ENCODE measurements at regions not wholly inside any gene's neighbourhood (a gene's known extent, or its start where the extent isn't known, plus 50 kb on each side); places are given as distances from the start of the nearest gene placed in this dataset.

DNA sequence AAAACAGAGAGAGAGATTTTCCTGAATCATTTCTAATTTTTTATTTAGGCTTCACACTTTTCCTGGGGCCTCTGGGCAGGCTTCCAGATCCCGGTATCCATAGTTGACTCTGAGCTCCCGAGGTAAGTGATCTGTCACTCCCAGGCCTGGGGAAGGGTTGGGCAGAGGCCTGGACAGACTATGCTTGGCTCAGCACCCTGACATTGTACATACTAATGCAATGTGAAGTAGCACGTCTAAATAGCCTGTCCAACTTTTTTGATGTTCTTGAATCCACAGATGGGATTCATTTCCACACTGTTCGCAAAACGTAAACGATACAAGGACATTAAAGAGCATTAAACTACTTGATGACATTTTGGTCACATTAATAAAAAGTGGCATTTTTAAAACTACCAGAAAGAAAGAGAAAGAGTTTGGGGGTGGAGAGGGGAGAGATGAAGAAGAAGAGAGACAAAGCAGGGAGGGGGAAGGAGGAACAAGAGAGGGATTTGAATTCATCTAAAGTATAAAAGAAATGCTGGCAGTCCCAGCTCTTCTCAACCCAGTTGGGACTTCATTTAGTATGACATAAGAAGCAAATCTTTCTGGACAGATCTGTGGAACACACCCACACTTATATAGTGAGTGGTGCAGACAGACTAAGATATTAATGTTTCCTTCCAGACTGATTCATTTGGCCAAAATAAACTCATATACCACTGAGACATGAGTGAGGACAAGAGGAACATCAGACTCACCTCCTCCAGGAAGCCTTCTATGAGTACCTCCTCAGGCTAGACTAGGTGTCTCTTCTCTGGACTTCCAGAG, 514.2 kb downstream of the SOX6 start:
- ATAC-seq (ENCODE audit: insufficient read depth, low read depth) (no peak), DNase-seq (no peak)
- H3K9ac ChIP-seq (ENCODE audit: low read depth, low read length), result no peak overlapping the region
- H3K27me3 ChIP-seq (ENCODE audit: insufficient read depth, low read length, poor library complexity), result peaks cover 6% of the 10 kb centered on the region
- H2AFZ ChIP-seq (ENCODE audit: low read depth, low read length), result no peak overlapping the region
- H3K79me2 ChIP-seq (ENCODE audit: insufficient read depth, low read length), result no peaks in the 10 kb centered on the region
- H4K20me1 ChIP-seq (ENCODE audit: insufficient read depth, low read length), result no peaks in the 10 kb centered on the region
- H3K4me1 ChIP-seq (ENCODE audit: insufficient read depth, low read length), result no peaks in the 10 kb centered on the region
- no peaks in the 10 kb centered on the region for H3K9me3 ChIP-seq (ENCODE audit: insufficient read depth, low read length, severe bottlenecking)
- no peak overlapping the region for H3K4me3 ChIP-seq (ENCODE audit: low read depth in 1 of 2, low read length in 2 of 2)
- no peaks in the 10 kb centered on the region for H3K36me3 ChIP-seq (ENCODE audit: insufficient read depth, low read length)
- H3K4me2 ChIP-seq (ENCODE audit: insufficient read depth, low read length), result no peak overlapping the region
- TF ChIP-seq, protein P1, sequence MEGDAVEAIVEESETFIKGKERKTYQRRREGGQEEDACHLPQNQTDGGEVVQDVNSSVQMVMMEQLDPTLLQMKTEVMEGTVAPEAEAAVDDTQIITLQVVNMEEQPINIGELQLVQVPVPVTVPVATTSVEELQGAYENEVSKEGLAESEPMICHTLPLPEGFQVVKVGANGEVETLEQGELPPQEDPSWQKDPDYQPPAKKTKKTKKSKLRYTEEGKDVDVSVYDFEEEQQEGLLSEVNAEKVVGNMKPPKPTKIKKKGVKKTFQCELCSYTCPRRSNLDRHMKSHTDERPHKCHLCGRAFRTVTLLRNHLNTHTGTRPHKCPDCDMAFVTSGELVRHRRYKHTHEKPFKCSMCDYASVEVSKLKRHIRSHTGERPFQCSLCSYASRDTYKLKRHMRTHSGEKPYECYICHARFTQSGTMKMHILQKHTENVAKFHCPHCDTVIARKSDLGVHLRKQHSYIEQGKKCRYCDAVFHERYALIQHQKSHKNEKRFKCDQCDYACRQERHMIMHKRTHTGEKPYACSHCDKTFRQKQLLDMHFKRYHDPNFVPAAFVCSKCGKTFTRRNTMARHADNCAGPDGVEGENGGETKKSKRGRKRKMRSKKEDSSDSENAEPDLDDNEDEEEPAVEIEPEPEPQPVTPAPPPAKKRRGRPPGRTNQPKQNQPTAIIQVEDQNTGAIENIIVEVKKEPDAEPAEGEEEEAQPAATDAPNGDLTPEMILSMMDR (IDR thresholded peaks at IDR 0.05; ENCODE audit: borderline replicate concordance, extremely low read depth, low read length, poor library complexity, severe bottlenecking), result no peak
- TF ChIP-seq EZH2 (IDR thresholded peaks at IDR 0.05; ENCODE audit: borderline replicate concordance, low read depth, low read length, severe bottlenecking), result no peak
- H3K27ac ChIP-seq (ENCODE audit: low read length), result no peak overlapping the region

DNA sequence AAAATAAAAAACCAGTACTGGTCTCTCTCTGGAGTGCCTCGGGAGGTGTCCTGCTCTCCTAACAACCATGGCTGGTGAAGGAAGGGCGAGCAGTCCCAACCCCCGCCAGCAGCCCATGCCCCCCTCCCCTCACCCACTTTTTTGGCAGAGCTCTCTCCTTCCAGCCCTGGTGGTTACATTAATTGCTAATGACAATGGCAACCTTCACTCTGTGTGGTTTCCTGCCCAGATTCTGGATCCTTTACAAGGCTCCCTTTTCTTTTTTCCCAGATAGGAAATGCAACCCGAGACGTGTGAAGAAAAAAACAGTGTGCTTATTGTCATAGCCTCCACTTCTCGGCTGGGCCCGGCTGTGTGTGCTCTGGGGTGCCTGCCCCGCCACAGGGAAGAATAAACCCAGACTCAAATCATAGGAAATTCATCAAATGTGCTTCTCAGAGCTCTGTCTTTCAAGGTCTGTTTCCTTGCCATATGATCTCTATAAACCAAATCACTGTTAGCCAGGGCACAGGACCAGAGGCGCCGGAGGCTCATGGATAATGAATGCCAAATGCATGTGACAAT, 513.0 kb downstream of the SOX6 start:
- DNase-seq, result no peak
- H3K9ac ChIP-seq (ENCODE audit: low read depth, low read length), result no peak overlapping the region

DNA sequence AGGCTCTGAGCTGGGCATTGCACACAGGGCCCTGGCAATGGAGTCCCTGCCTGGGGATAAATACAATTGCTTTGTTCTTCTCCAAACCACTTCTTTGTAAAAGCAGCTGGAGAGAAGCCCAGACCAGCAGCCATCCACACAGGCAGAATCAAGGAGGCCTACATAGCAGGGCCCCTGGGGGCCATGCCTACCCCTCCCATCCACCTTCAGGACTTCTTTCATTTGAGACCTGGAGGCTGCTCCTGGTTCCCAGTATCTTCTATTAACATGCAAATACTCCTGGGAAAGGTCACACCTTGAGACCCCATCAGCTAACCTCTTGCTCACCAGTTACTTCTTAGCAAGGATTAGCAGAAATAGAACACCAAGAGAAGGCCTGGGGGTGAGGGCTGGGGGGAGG, 511.1 kb downstream of the SOX6 start:
- Histone ChIP-seq H3K79me2 (ENCODE audit: insufficient read depth, low read length) (no peaks in the 10 kb centered on the region), H4K20me1 (ENCODE audit: insufficient read depth, low read length) (no peaks in the 10 kb centered on the region), H2AFZ (ENCODE audit: low read depth, low read length) (no peak overlapping the region), H3K27me3 (ENCODE audit: insufficient read depth, low read length, poor library complexity) (peaks cover 3% of the 10 kb centered on the region), H3K4me1 (ENCODE audit: insufficient read depth, low read length) (no peaks in the 10 kb centered on the region), H3K9ac (ENCODE audit: low read depth, low read length) (no peak overlapping the region), H3K36me3 (ENCODE audit: insufficient read depth, low read length) (no peaks in the 10 kb centered on the region), H3K9me3 (ENCODE audit: insufficient read depth, low read length, severe bottlenecking) (no peaks in the 10 kb centered on the region), H3K4me3 (ENCODE audit: low read depth in 1 of 2, low read length in 2 of 2) (no peak overlapping the region), H3K4me2 (ENCODE audit: insufficient read depth, low read length) (no peak overlapping the region), H3K27ac (ENCODE audit: low read length) (no peak overlapping the region)
- DNase-seq, result no peak
- no peak for TF ChIP-seq EZH2 (IDR thresholded peaks at IDR 0.05; ENCODE audit: borderline replicate concordance, low read depth, low read length, severe bottlenecking)
- no peak for ATAC-seq (ENCODE audit: insufficient read depth, low read depth)

More for the DNA sequence above, 513.0 kb downstream of the SOX6 start:
- Histone ChIP-seq H3K4me2 (ENCODE audit: insufficient read depth, low read length) (no peak overlapping the region), H3K27ac (ENCODE audit: low read length) (no peak overlapping the region), H3K4me1 (ENCODE audit: insufficient read depth, low read length) (no peaks in the 10 kb centered on the region), H3K36me3 (ENCODE audit: insufficient read depth, low read length) (no peaks in the 10 kb centered on the region), H3K4me3 (ENCODE audit: low read depth in 1 of 2, low read length in 2 of 2) (no peak overlapping the region), H4K20me1 (ENCODE audit: insufficient read depth, low read length) (no peaks in the 10 kb centered on the region), H3K9me3 (ENCODE audit: insufficient read depth, low read length, severe bottlenecking) (no peaks in the 10 kb centered on the region), H3K79me2 (ENCODE audit: insufficient read depth, low read length) (no peaks in the 10 kb centered on the region), H3K27me3 (ENCODE audit: insufficient read depth, low read length, poor library complexity) (peaks cover 5% of the 10 kb centered on the region), H2AFZ (ENCODE audit: low read depth, low read length) (no peak overlapping the region)
- TF ChIP-seq, protein P1 (IDR thresholded peaks at IDR 0.05; ENCODE audit: borderline replicate concordance, extremely low read depth, low read length, poor library complexity, severe bottlenecking), result no peak
- no peak for TF ChIP-seq EZH2 (IDR thresholded peaks at IDR 0.05; ENCODE audit: borderline replicate concordance, low read depth, low read length, severe bottlenecking)
- no peak for ATAC-seq (ENCODE audit: insufficient read depth, low read depth)

DNA sequence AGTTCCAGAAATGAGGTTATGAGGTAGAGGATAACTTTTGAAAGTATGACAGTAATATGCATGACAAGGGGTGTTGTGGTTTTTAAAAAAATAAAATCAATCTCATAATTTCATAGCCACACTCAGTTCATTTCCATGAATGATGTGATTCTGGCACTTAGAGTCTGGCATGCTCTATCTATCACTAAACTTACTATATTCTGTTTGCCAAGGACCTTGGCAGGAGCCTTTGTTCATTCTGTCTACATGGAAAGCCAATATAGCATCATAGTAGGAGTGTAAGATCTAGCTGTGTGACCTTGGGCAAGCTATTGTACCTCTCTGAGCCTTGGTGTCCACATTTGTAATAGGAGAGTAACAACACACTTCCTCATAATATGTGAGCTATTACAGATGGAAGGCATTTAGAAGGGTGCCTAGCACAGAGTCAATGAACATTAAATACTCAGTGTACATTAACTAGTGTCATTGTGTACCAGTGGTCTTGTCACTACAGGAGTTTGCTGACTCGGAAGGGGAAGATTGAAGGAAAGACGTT, 507.6 kb downstream of the SOX6 start:
- H3K9me3 ChIP-seq (ENCODE audit: insufficient read depth, low read length, severe bottlenecking), result no peaks in the 10 kb centered on the region
- H3K79me2 ChIP-seq (ENCODE audit: insufficient read depth, low read length), result no peaks in the 10 kb centered on the region
- H3K9ac ChIP-seq (ENCODE audit: low read depth, low read length), result no peak overlapping the region
- H3K27ac ChIP-seq (ENCODE audit: low read length), result no peak overlapping the region
- no peaks in the 10 kb centered on the region for H3K4me1 ChIP-seq (ENCODE audit: insufficient read depth, low read length)
- no peaks in the 10 kb centered on the region for H4K20me1 ChIP-seq (ENCODE audit: insufficient read depth, low read length)
- H3K4me3 ChIP-seq (ENCODE audit: low read depth in 1 of 2, low read length in 2 of 2), result no peak overlapping the region
- TF ChIP-seq EZH2 (IDR thresholded peaks at IDR 0.05; ENCODE audit: borderline replicate concordance, low read depth, low read length, severe bottlenecking), result no peak
- TF ChIP-seq, protein P1 (IDR thresholded peaks at IDR 0.05; ENCODE audit: borderline replicate concordance, extremely low read depth, low read length, poor library complexity, severe bottlenecking), result no peak
- DNase-seq (no peak), ATAC-seq (ENCODE audit: insufficient read depth, low read depth) (no peak)
- no peak overlapping the region for H2AFZ ChIP-seq (ENCODE audit: low read depth, low read length)
- H3K4me2 ChIP-seq (ENCODE audit: insufficient read depth, low read length), result no peak overlapping the region
- no peaks in the 10 kb centered on the region for H3K36me3 ChIP-seq (ENCODE audit: insufficient read depth, low read length)
- H3K27me3 ChIP-seq (ENCODE audit: insufficient read depth, low read length, poor library complexity), result no peaks in the 10 kb centered on the region
